Loucy (cell line): ENCODE measurements at regions not wholly inside any gene's neighbourhood (a gene's known extent, or its start where the extent isn't known, plus 50 kb on each side); places are given as distances from the start of the nearest gene placed in this dataset.

Experiments used
- H2AFZ ChIP-seq: fragments of 200-600 bp; sonication (generic); 2 replicates; pipeline ENCODE4 v1.6.0; 2016; ENCODE audit warnings: antibody characterized with exemption, mild to moderate bottlenecking, low read length, moderate library complexity
- H3F3A ChIP-seq: fragments of 200-600 bp; 2 replicates; pipeline ENCODE4 v1.6.0; 2016; ENCODE audit warnings: antibody characterized with exemption, low read depth, mild to moderate bottlenecking
- H3K27me3 ChIP-seq: fragments of 200-600 bp; sonication (generic); 2 replicates; pipeline ENCODE4 v1.6.1; 2014; ENCODE audit warnings: low read length, mild to moderate bottlenecking; ENCODE audit not compliant: insufficient read depth, poor library complexity, severe bottlenecking
- H3K36me3 ChIP-seq: fragments of 200-600 bp; sonication (generic); 2 replicates; pipeline ENCODE4 v1.6.1; 2016; ENCODE audit warnings: low read length; ENCODE audit not compliant: insufficient read depth
- H3K4me1 ChIP-seq: fragments of 200-600 bp; sonication (generic); 2 replicates; pipeline ENCODE4 v1.5.1; 2014; ENCODE audit warnings: low read length, mild to moderate bottlenecking; ENCODE audit not compliant: insufficient read depth, poor library complexity, severe bottlenecking
- H3K4me2 ChIP-seq: fragments of 200-600 bp; sonication (generic); 2 replicates; pipeline ENCODE4 v1.6.0; 2014; ENCODE audit warnings: antibody characterized with exemption, low read length, low read depth, mild to moderate bottlenecking; ENCODE audit not compliant: poor library complexity, severe bottlenecking
- H3K4me3 ChIP-seq: fragments of 200-600 bp; sonication (generic); 2 replicates; pipeline ENCODE4 v1.5.1; 2014; ENCODE audit warnings: low read length, mild to moderate bottlenecking, mixed read lengths; ENCODE audit not compliant: poor library complexity, severe bottlenecking
- H3K79me2 ChIP-seq: fragments of 200-600 bp; sonication (generic); 2 replicates; pipeline ENCODE4 v1.6.1; 2014; ENCODE audit warnings: low read length; ENCODE audit not compliant: insufficient read depth
- H3K9ac ChIP-seq: fragments of 200-600 bp; sonication (generic); 2 replicates; pipeline ENCODE4 v1.6.0; 2014; ENCODE audit warnings: mild to moderate bottlenecking, low read depth, low read length, moderate library complexity; ENCODE audit not compliant: poor library complexity, severe bottlenecking
- H3K9me2 ChIP-seq: fragments of 200-600 bp; sonication (generic); replicated peaks from 2 replicates; pipeline ENCODE4 v1.6.1; 2016; ENCODE audit warnings: low read depth, low read length, mixed read lengths
- H3K9me3 ChIP-seq: fragments of 200-600 bp; sonication (generic); 2 replicates; pipeline ENCODE4 v1.6.1; 2014; ENCODE audit warnings: mild to moderate bottlenecking, antibody characterized with exemption, low read length, low read depth; ENCODE audit not compliant: insufficient read depth
- H4K20me1 ChIP-seq: fragments of 200-600 bp; sonication (generic); 2 replicates; pipeline ENCODE4 v1.6.0; 2014; ENCODE audit warnings: antibody characterized with exemption, low read length, mild to moderate bottlenecking; ENCODE audit not compliant: insufficient read depth, poor library complexity, severe bottlenecking
- EZH2phosphoT487 ChIP-seq: fragments of 200-600 bp; IDR thresholded peaks from 2 replicates; pipeline ENCODE4 v1.6.1; 2018; ENCODE audit warnings: antibody characterized with exemption, mild to moderate bottlenecking, moderate library complexity, borderline replicate concordance
- TF ChIP-seq, protein P1 (sequence below): fragments of 200-600 bp; sonication (generic); conservative IDR thresholded peaks from 2 replicates; pipeline ENCODE4 v1.5.1; 2014; ENCODE audit warnings: mild to moderate bottlenecking, antibody characterized with exemption, low read length

DNA sequence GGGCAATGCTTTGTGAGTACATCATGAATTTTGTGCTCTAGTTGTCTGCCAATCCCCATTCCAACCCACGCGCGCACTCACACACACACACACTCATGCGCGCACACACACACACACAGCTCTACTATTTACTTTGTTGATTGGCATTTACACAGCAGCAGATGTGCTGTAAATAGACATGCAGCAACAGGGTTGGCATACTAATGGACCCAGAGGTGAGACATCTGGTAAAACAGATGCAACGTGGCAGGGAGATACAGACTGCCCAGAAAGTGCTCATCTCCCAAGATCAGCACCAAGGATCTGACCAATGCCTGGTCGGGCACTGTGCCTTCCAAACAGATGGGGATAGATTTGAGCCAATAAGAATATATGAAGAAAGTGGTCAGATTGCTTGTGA lies 873.0 kb downstream of the SORCS3 start:
- Histone ChIP-seq H3K9ac (no peak overlapping the region), H3K9me3 (no peaks in the 10 kb centered on the region), H3F3A (no peaks in the 10 kb centered on the region), H4K20me1 (no peaks in the 10 kb centered on the region), H3K36me3 (no peaks in the 10 kb centered on the region), H3K9me2 (no peaks in the 10 kb centered on the region), H2AFZ (no peak overlapping the region), H3K4me2 (no peak overlapping the region), H3K79me2 (no peaks in the 10 kb centered on the region), H3K4me3 (no peak overlapping the region), H3K27me3 (no peaks in the 10 kb centered on the region), H3K4me1 (no peaks in the 10 kb centered on the region)
- TF ChIP-seq EZH2phosphoT487: no peak
- TF ChIP-seq, protein P1, sequence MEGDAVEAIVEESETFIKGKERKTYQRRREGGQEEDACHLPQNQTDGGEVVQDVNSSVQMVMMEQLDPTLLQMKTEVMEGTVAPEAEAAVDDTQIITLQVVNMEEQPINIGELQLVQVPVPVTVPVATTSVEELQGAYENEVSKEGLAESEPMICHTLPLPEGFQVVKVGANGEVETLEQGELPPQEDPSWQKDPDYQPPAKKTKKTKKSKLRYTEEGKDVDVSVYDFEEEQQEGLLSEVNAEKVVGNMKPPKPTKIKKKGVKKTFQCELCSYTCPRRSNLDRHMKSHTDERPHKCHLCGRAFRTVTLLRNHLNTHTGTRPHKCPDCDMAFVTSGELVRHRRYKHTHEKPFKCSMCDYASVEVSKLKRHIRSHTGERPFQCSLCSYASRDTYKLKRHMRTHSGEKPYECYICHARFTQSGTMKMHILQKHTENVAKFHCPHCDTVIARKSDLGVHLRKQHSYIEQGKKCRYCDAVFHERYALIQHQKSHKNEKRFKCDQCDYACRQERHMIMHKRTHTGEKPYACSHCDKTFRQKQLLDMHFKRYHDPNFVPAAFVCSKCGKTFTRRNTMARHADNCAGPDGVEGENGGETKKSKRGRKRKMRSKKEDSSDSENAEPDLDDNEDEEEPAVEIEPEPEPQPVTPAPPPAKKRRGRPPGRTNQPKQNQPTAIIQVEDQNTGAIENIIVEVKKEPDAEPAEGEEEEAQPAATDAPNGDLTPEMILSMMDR: no peak

DNA sequence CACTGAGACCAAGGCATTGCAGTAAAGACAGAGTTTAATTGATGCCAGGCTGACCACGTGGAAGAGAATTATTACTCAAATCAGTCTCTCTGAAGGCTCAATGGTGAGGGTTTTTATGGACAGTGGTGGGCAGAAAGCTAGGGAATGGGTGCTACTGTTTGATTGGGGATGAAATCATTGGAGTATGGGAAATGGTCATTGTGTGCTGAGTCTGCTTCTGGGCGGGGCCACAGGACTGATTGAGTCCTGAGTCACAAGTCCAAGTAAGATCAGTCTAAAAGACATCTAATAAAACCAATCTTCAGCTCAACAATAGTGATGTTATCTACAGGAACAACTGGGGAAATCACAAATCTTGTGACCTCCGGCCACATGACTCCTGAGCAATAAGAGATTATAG lies 868.4 kb downstream of the SORCS3 start:
- Histone ChIP-seq H3K4me2 (no peak overlapping the region), H3K9me3 (no peaks in the 10 kb centered on the region), H3K4me3 (no peak overlapping the region), H3F3A (no peaks in the 10 kb centered on the region), H3K27me3 (no peaks in the 10 kb centered on the region), H3K4me1 (no peaks in the 10 kb centered on the region), H3K9me2 (no peaks in the 10 kb centered on the region), H3K36me3 (no peaks in the 10 kb centered on the region), H4K20me1 (no peaks in the 10 kb centered on the region), H3K9ac (no peak overlapping the region), H3K79me2 (no peaks in the 10 kb centered on the region), H2AFZ (no peak overlapping the region)
- TF ChIP-seq, protein P1: no peak
- TF ChIP-seq EZH2phosphoT487: no peak

DNA sequence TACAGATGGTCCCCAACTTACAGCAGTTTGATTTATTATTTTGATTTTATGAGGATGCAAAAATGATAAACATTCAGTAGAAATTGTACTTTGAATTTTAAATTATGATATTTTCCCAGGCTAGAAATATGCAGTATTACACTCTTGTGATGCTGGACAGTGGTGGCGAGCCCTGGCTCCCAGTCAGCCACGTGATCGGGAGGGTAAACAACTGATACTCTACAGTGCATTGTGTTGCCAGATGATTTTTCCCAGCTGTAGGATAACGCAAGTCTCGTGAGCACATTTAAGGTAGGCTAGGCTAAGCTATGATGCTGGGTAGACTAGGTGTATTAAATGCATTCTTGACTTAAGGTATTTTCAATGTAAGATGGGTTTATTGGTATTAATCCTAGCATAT lies 865.2 kb downstream of the SORCS3 start:
- no peaks in the 10 kb centered on the region for H3K9me3 ChIP-seq
- no peak overlapping the region for H3K9ac ChIP-seq
- H3K9me2 ChIP-seq: no peaks in the 10 kb centered on the region
- H3K4me2 ChIP-seq: no peak overlapping the region
- TF ChIP-seq EZH2phosphoT487: no peak
- TF ChIP-seq, protein P1: no peak
- H3K27me3 ChIP-seq: no peaks in the 10 kb centered on the region
- H3K4me1 ChIP-seq: no peaks in the 10 kb centered on the region
- no peak overlapping the region for H2AFZ ChIP-seq
- H4K20me1 ChIP-seq: no peaks in the 10 kb centered on the region
- no peaks in the 10 kb centered on the region for H3F3A ChIP-seq
- H3K4me3 ChIP-seq: no peak overlapping the region
- no peaks in the 10 kb centered on the region for H3K79me2 ChIP-seq
- H3K36me3 ChIP-seq: no peaks in the 10 kb centered on the region
